Smooth muscle cell (in vitro differentiated cells): ENCODE measurements at regions not wholly inside any gene's neighbourhood (a gene's known extent, or its start where the extent isn't known, plus 50 kb on each side); places are given as distances from the start of the nearest gene placed in this dataset.

Experiments
- DNase-seq: peaks from one replicate; lab custom pipeline; 2025; ENCODE audit not compliant: unreplicated experiment; lab: John Stamatoyannopoulos, UW
- H2AFZ ChIP-seq: fragments of 200-600 bp; sonication (generic); 2 replicates; pipeline ENCODE4 v1.6.0; 2016; ENCODE audit warnings: antibody characterized with exemption, low read depth, mild to moderate bottlenecking
- H3F3A ChIP-seq: fragments of 200-600 bp; sonication (generic); 2 replicates; pipeline ENCODE4 v1.6.0; 2017; ENCODE audit warnings: antibody characterized with exemption, low read depth
- H3K27ac ChIP-seq: fragments of 200-600 bp; sonication (generic); 2 replicates; pipeline ENCODE4 v1.5.1; 2016; ENCODE audit warnings: low read depth, mild to moderate bottlenecking
- H3K27me3 ChIP-seq: fragments of 200-600 bp; sonication (generic); 2 replicates; pipeline ENCODE4 v1.6.1; 2016; ENCODE audit warnings: low read depth, mild to moderate bottlenecking
- H3K36me3 ChIP-seq: fragments of 200-600 bp; sonication (generic); 2 replicates; pipeline ENCODE4 v1.5.1; 2016; ENCODE audit warnings: low read depth
- H3K4me1 ChIP-seq: fragments of 200-600 bp; sonication (generic); 2 replicates; pipeline ENCODE4 v1.5.1; 2016; ENCODE audit warnings: low read depth
- H3K4me2 ChIP-seq: fragments of 200-600 bp; sonication (generic); 2 replicates; pipeline ENCODE4 v1.6.0; 2016; ENCODE audit warnings: mild to moderate bottlenecking
- H3K4me3 ChIP-seq: fragments of 200-600 bp; sonication (generic); 2 replicates; pipeline ENCODE4 v1.5.1; 2016; ENCODE audit warnings: mild to moderate bottlenecking
- H3K79me2 ChIP-seq: fragments of 200-600 bp; sonication (generic); 2 replicates; pipeline ENCODE4 v1.6.0; 2016; ENCODE audit warnings: low read depth, mild to moderate bottlenecking
- H3K9ac ChIP-seq: fragments of 200-600 bp; sonication (generic); 2 replicates; pipeline ENCODE4 v1.6.0; 2016; ENCODE audit warnings: low read depth
- H3K9me3 ChIP-seq: fragments of 200-600 bp; sonication (generic); replicated peaks from 2 replicates; pipeline ENCODE4 v1.5.1; 2016; ENCODE audit warnings: low read depth
- H4K20me1 ChIP-seq: fragments of 200-600 bp; sonication (generic); 2 replicates; pipeline ENCODE4 v1.6.0; 2016; ENCODE audit warnings: low read depth
- CTCF ChIP-seq: fragments of 200-600 bp; sonication (generic); IDR thresholded peaks from 2 replicates; pipeline ENCODE4 v1.5.1; 2017; ENCODE audit warnings: borderline replicate concordance, mild to moderate bottlenecking, antibody characterized with exemption; ENCODE audit not compliant: insufficient read depth, poor library complexity, severe bottlenecking
- WGBS: methylation state at CpG from one replicate; pipeline ENCODE4 v1.1.7; 2016; ENCODE audit warnings: low lambda C conversion rate; 5-methylcytosine and 5-hydroxymethylcytosine counted together

GRCh38 chr2:148567716-148568115, 76.8 kb upstream of the EPC2 start:
- no peak for TF ChIP-seq CTCF
- H4K20me1 ChIP-seq: no peaks in the 10 kb centered on the region
- no peaks in the 10 kb centered on the region for H3K79me2 ChIP-seq
- no peaks in the 10 kb centered on the region for H3K36me3 ChIP-seq
- no peak overlapping the region for H3K27ac ChIP-seq
- H3K9ac ChIP-seq: no peak overlapping the region
- H3F3A ChIP-seq: no peaks in the 10 kb centered on the region
- no peak overlapping the region for H3K4me2 ChIP-seq
- no peaks in the 10 kb centered on the region for H3K4me1 ChIP-seq
- H2AFZ ChIP-seq: no peak overlapping the region
- no peaks in the 10 kb centered on the region for H3K9me3 ChIP-seq
- no peak overlapping the region for H3K4me3 ChIP-seq
- no peaks in the 10 kb centered on the region for H3K27me3 ChIP-seq
- WGBS: 62% methylated on average over 1 of the region's 1 CpG
- no peak for DNase-seq

- no peak overlapping the region for H3K27ac ChIP-seq
- H3K79me2 ChIP-seq: no peaks in the 10 kb centered on the region
- H3K4me1 ChIP-seq: no peaks in the 10 kb centered on the region
- H3K9ac ChIP-seq: no peak overlapping the region
- no peaks in the 10 kb centered on the region for H3K36me3 ChIP-seq
- H3K4me2 ChIP-seq: no peak overlapping the region
- no peak overlapping the region for H2AFZ ChIP-seq
- no peak for TF ChIP-seq CTCF
- 95% methylated on average over 9 of the region's 9 CpGs for WGBS
- H3K9me3 ChIP-seq: no peaks in the 10 kb centered on the region
- no peaks in the 10 kb centered on the region for H4K20me1 ChIP-seq
- H3K27me3 ChIP-seq: no peaks in the 10 kb centered on the region
- no peak for DNase-seq
- no peaks in the 10 kb centered on the region for H3F3A ChIP-seq
- no peak overlapping the region for H3K4me3 ChIP-seq
Measured at GRCh38 chr2:148568597-148568996, 76.0 kb upstream of the EPC2 start.

- Histone ChIP-seq H3K9ac (no peak overlapping the region), H2AFZ (no peak overlapping the region), H3K27ac (no peak overlapping the region), H3K4me2 (no peak overlapping the region), H3K79me2 (no peaks in the 10 kb centered on the region), H3K9me3 (no peaks in the 10 kb centered on the region), H3K27me3 (no peaks in the 10 kb centered on the region), H4K20me1 (no peaks in the 10 kb centered on the region), H3F3A (no peaks in the 10 kb centered on the region), H3K36me3 (no peaks in the 10 kb centered on the region), H3K4me3 (no peak overlapping the region), H3K4me1 (no peaks in the 10 kb centered on the region)
- DNase-seq: no peak
- TF ChIP-seq CTCF: no peak
- over 99% methylated on average over 8 of the region's 8 CpGs for WGBS
Measured at GRCh38 chr2:148569221-148569620, 75.3 kb upstream of the EPC2 start.

GRCh38 chr2:148570989-148571388, 73.6 kb upstream of the EPC2 start:
- Histone ChIP-seq H3K27me3 (no peaks in the 10 kb centered on the region), H3K4me3 (no peak overlapping the region), H3K36me3 (no peaks in the 10 kb centered on the region), H3K4me1 (no peaks in the 10 kb centered on the region), H3K4me2 (no peak overlapping the region), H3K9ac (no peak overlapping the region), H3K9me3 (no peaks in the 10 kb centered on the region), H3F3A (no peaks in the 10 kb centered on the region), H2AFZ (no peak overlapping the region), H3K27ac (no peak overlapping the region), H4K20me1 (no peaks in the 10 kb centered on the region), H3K79me2 (no peaks in the 10 kb centered on the region)
- TF ChIP-seq CTCF: no peak
- no peak for DNase-seq
- WGBS: 96% methylated on average over 7 of the region's 7 CpGs
